ENCODE measurements at regions not wholly inside any gene's neighbourhood (a gene's known extent, or its start where the extent isn't known, plus 50 kb on each side); places are given as distances from the start of the nearest gene placed in this dataset.
"Not testable (repeated sequence)": the region's sequence is repeated elsewhere in the genome, so short reads cannot be mapped to it uniquely, and the experiment has no call there.

DNA sequence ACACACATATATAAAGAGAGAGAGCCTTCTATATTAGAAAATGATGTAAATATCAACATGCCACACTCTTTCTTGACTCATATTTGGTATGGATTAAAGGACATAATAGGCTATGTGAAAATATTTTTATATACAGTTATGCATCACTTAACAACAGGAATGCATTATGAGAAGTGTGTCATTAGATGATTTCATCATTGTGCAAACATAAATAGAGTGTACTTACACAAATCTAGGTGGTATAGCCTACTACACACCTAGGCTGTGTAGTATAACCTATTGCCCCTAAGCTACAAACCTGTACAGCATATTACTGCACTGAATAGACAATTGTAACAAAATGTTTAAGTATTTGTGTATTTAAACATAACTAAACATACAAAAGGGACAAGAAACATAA lies 354.8 kb upstream of the CNTNAP5 start:
- Mint-ChIP-seq H3K27ac (no peak overlapping the region), H3K36me3 (no peaks in the 10 kb centered on the region), H3K27me3 (ENCODE audit: low read depth) (no peaks in the 10 kb centered on the region), H3K4me3 (no peak overlapping the region), H3K4me1 (no peaks in the 10 kb centered on the region), H3K9me3 (peaks cover 9% of the 10 kb centered on the region)
- CTCF ChIA-PET, result no interaction called here
- DNase-seq (ENCODE audit: low spot score) (no peak), ATAC-seq (no peak)
- POLR2A ChIA-PET, result no interaction called here
- TF ChIP-seq, protein P1, sequence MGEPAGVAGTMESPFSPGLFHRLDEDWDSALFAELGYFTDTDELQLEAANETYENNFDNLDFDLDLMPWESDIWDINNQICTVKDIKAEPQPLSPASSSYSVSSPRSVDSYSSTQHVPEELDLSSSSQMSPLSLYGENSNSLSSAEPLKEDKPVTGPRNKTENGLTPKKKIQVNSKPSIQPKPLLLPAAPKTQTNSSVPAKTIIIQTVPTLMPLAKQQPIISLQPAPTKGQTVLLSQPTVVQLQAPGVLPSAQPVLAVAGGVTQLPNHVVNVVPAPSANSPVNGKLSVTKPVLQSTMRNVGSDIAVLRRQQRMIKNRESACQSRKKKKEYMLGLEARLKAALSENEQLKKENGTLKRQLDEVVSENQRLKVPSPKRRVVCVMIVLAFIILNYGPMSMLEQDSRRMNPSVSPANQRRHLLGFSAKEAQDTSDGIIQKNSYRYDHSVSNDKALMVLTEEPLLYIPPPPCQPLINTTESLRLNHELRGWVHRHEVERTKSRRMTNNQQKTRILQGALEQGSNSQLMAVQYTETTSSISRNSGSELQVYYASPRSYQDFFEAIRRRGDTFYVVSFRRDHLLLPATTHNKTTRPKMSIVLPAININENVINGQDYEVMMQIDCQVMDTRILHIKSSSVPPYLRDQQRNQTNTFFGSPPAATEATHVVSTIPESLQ (CRISPR knock-in tag; IDR thresholded peaks at IDR 0.05), result no peak
- TF ChIP-seq ZBTB21 (CRISPR knock-in tag; IDR thresholded peaks at IDR 0.05; ENCODE audit: borderline replicate concordance), result no peak
- TF ChIP-seq ZNF396 (CRISPR knock-in tag; IDR thresholded peaks at IDR 0.05; ENCODE audit: borderline replicate concordance), result no peak
- TF ChIP-seq, protein P2, sequence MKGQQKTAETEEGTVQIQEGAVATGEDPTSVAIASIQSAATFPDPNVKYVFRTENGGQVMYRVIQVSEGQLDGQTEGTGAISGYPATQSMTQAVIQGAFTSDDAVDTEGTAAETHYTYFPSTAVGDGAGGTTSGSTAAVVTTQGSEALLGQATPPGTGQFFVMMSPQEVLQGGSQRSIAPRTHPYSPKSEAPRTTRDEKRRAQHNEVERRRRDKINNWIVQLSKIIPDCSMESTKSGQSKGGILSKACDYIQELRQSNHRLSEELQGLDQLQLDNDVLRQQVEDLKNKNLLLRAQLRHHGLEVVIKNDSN (CRISPR knock-in tag; IDR thresholded peaks at IDR 0.05), result no peak
- TF ChIP-seq GRHL2 (CRISPR knock-in tag; IDR thresholded peaks at IDR 0.05; ENCODE audit: insufficient replicate concordance, severe bottlenecking), result no peak
- TF ChIP-seq, protein P3, sequence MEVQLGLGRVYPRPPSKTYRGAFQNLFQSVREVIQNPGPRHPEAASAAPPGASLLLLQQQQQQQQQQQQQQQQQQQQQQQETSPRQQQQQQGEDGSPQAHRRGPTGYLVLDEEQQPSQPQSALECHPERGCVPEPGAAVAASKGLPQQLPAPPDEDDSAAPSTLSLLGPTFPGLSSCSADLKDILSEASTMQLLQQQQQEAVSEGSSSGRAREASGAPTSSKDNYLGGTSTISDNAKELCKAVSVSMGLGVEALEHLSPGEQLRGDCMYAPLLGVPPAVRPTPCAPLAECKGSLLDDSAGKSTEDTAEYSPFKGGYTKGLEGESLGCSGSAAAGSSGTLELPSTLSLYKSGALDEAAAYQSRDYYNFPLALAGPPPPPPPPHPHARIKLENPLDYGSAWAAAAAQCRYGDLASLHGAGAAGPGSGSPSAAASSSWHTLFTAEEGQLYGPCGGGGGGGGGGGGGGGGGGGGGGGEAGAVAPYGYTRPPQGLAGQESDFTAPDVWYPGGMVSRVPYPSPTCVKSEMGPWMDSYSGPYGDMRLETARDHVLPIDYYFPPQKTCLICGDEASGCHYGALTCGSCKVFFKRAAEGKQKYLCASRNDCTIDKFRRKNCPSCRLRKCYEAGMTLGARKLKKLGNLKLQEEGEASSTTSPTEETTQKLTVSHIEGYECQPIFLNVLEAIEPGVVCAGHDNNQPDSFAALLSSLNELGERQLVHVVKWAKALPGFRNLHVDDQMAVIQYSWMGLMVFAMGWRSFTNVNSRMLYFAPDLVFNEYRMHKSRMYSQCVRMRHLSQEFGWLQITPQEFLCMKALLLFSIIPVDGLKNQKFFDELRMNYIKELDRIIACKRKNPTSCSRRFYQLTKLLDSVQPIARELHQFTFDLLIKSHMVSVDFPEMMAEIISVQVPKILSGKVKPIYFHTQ (CRISPR knock-in tag; IDR thresholded peaks at IDR 0.05), result no peak
- TF ChIP-seq JUN (CRISPR knock-in tag; IDR thresholded peaks at IDR 0.05), result no peak
- TF ChIP-seq, protein P4, sequence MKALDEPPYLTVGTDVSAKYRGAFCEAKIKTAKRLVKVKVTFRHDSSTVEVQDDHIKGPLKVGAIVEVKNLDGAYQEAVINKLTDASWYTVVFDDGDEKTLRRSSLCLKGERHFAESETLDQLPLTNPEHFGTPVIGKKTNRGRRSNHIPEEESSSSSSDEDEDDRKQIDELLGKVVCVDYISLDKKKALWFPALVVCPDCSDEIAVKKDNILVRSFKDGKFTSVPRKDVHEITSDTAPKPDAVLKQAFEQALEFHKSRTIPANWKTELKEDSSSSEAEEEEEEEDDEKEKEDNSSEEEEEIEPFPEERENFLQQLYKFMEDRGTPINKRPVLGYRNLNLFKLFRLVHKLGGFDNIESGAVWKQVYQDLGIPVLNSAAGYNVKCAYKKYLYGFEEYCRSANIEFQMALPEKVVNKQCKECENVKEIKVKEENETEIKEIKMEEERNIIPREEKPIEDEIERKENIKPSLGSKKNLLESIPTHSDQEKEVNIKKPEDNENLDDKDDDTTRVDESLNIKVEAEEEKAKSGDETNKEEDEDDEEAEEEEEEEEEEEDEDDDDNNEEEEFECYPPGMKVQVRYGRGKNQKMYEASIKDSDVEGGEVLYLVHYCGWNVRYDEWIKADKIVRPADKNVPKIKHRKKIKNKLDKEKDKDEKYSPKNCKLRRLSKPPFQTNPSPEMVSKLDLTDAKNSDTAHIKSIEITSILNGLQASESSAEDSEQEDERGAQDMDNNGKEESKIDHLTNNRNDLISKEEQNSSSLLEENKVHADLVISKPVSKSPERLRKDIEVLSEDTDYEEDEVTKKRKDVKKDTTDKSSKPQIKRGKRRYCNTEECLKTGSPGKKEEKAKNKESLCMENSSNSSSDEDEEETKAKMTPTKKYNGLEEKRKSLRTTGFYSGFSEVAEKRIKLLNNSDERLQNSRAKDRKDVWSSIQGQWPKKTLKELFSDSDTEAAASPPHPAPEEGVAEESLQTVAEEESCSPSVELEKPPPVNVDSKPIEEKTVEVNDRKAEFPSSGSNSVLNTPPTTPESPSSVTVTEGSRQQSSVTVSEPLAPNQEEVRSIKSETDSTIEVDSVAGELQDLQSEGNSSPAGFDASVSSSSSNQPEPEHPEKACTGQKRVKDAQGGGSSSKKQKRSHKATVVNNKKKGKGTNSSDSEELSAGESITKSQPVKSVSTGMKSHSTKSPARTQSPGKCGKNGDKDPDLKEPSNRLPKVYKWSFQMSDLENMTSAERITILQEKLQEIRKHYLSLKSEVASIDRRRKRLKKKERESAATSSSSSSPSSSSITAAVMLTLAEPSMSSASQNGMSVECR (CRISPR knock-in tag; IDR thresholded peaks at IDR 0.05; ENCODE audit: borderline replicate concordance), result no peak
- TF ChIP-seq RELA (CRISPR knock-in tag; IDR thresholded peaks at IDR 0.05; ENCODE audit: borderline replicate concordance), result no peak
- TF ChIP-seq NFE2L1 (CRISPR knock-in tag; IDR thresholded peaks at IDR 0.05), result no peak
- TF ChIP-seq, protein P5, sequence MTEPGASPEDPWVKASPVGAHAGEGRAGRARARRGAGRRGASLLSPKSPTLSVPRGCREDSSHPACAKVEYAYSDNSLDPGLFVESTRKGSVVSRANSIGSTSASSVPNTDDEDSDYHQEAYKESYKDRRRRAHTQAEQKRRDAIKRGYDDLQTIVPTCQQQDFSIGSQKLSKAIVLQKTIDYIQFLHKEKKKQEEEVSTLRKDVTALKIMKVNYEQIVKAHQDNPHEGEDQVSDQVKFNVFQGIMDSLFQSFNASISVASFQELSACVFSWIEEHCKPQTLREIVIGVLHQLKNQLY (CRISPR knock-in tag; IDR thresholded peaks at IDR 0.05), result no peak
- TF ChIP-seq MAX (CRISPR knock-in tag; IDR thresholded peaks at IDR 0.05), result no peak
- TF ChIP-seq ESRRA (CRISPR knock-in tag; IDR thresholded peaks at IDR 0.05; ENCODE audit: borderline replicate concordance), result no peak
- no peak for TF ChIP-seq AFF4 (CRISPR knock-in tag; IDR thresholded peaks at IDR 0.05; ENCODE audit: borderline replicate concordance)
- no peak for TF ChIP-seq SMAD4 (CRISPR knock-in tag; IDR thresholded peaks at IDR 0.05)
- no peak for TF ChIP-seq FOXP4 (CRISPR knock-in tag; IDR thresholded peaks at IDR 0.05)
- TF ChIP-seq ATF1 (CRISPR knock-in tag; IDR thresholded peaks at IDR 0.05), result no peak

GRCh38 chr2:123683797-123684196 lies 341.3 kb upstream of the CNTNAP5 start:
- CTCF ChIA-PET; H3K27me3 Mint-ChIP-seq (ENCODE audit: low read depth); H3K36me3 Mint-ChIP-seq; H3K27ac Mint-ChIP-seq; H3K4me1 Mint-ChIP-seq; H3K4me3 Mint-ChIP-seq; DNase-seq (ENCODE audit: low spot score); POLR2A ChIA-PET; ATAC-seq: not testable (repeated sequence)
- peaks cover 32% of the 10 kb centered on the region for H3K9me3 Mint-ChIP-seq

Data from WTC11 (cell line).